ENCODE measurements at regions not wholly inside any gene's neighbourhood (a gene's known extent, or its start where the extent isn't known, plus 50 kb on each side); places are given as distances from the start of the nearest gene placed in this dataset.

GRCh38 chr7:25726170-25726780, 425.7 kb upstream of the NFE2L3 start:
- TF ChIP-seq POLR2AphosphoS5 (IDR thresholded peaks at IDR 0.05; ENCODE audit: low read depth, low read length) (no peak), POLR2A (IDR thresholded peaks at IDR 0.05; ENCODE audit: low read depth, low read length) (no peak), SPI1 (IDR thresholded peaks at IDR 0.05; ENCODE audit: low read depth, low read length) (no peak), TAF1 (IDR thresholded peaks at IDR 0.05; ENCODE audit: low read depth, low read length) (no peak), POU2F2 (IDR thresholded peaks at IDR 0.05; ENCODE audit: low read depth, low read length) (no peak)
